ENCODE measurements at regions not wholly inside any gene's neighbourhood (a gene's known extent, or its start where the extent isn't known, plus 50 kb on each side); places are given as distances from the start of the nearest gene placed in this dataset.

DNA sequence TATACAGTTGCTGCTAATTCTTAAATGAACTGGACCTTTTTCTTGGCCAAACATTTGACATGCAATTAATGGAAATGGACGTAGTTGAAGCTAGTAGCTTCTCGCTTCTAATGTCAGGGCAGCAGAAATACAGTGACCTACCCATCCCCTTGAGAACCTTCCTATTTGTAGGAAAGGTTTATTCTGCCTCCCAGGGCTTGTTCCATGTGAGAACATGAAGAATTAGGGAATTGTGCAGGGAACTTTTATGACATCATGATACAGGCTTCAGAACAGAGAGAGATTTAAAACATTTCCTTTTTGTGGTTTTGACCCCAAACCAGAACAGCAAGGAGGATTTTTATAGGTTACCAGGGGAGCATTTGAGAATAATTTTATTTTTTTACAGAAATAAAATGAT is 406.6 kb upstream of the PPP2R3A start:
- H3K4me3 ChIP-seq (ENCODE audit: low read depth, low read length), result no peak overlapping the region
- no peak for DNase-seq (ENCODE audit: low read depth)
- TF ChIP-seq, protein P1, sequence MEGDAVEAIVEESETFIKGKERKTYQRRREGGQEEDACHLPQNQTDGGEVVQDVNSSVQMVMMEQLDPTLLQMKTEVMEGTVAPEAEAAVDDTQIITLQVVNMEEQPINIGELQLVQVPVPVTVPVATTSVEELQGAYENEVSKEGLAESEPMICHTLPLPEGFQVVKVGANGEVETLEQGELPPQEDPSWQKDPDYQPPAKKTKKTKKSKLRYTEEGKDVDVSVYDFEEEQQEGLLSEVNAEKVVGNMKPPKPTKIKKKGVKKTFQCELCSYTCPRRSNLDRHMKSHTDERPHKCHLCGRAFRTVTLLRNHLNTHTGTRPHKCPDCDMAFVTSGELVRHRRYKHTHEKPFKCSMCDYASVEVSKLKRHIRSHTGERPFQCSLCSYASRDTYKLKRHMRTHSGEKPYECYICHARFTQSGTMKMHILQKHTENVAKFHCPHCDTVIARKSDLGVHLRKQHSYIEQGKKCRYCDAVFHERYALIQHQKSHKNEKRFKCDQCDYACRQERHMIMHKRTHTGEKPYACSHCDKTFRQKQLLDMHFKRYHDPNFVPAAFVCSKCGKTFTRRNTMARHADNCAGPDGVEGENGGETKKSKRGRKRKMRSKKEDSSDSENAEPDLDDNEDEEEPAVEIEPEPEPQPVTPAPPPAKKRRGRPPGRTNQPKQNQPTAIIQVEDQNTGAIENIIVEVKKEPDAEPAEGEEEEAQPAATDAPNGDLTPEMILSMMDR (IDR thresholded peaks at IDR 0.05; ENCODE audit: low read depth, low read length, missing control alignments), result no peak

DNA sequence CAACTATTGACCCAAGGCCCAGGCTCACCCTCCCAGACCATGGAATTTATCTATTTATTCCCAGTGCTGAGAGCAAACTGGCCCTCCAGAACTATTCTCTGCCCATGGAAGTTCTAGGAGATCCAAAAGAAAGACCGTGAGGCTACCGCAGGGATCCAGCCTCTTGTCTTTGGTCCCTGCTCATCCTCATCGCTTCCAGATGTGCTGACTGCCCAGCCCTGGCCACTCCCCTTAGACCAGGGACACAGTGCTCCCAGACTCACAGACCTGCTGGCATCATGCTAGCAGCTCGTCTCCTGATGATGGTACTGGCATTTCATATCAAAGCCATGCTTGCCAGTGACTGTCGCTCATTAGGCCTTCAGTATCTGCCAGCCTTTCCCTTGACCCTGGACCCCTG is 405.7 kb upstream of the PPP2R3A start:
- no peak for DNase-seq (ENCODE audit: low read depth)
- TF ChIP-seq, protein P1 (IDR thresholded peaks at IDR 0.05; ENCODE audit: low read depth, low read length, missing control alignments), result no peak
- no peak overlapping the region for H3K4me3 ChIP-seq (ENCODE audit: low read depth, low read length)

DNA sequence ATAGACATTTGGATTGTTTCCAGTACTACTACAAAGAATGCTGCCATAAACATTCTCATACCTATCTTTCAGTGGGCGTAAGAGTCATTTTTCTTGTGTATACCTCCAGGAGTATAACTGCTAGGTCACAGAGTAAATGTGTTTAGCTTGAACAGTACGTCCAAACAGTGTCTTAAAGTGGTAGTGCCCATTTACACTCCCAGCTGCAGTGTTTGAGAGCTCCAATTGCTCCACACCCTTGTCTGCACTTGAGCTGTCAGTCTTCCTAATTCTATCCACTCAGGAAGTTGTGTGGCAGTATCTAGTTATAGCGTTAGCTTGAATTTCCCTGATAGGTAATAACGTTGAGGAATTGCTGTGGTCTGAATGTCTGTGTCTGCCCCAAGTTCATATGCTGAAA is 404.7 kb upstream of the PPP2R3A start:
- H3K4me3 ChIP-seq (ENCODE audit: low read depth, low read length), result no peak overlapping the region
- no peak for DNase-seq (ENCODE audit: low read depth)
- TF ChIP-seq, protein P1 (IDR thresholded peaks at IDR 0.05; ENCODE audit: low read depth, low read length, missing control alignments), result no peak

DNA sequence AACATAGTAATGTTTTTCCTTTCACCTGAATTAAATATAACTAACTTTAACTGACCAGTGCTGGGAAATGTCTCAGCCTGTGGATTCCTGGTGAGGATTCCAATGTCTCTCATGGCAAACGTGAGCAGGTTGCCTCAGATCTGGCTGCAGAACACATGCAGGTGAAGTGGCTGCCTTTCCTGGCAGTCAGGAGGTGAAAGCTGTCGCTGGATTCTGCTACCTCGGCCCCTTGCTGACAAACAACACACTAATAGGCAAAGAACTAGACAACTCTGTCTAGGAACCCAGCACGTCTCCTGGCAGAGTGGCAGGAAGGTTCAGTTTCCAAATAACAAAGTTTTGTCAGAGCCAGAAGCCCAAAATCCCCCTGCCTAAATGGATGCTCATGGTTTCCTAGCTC is 400.8 kb upstream of the PPP2R3A start:
- DNase-seq (ENCODE audit: low read depth), result no peak
- no peak overlapping the region for H3K4me3 ChIP-seq (ENCODE audit: low read depth, low read length)
- TF ChIP-seq, protein P1 (IDR thresholded peaks at IDR 0.05; ENCODE audit: low read depth, low read length, missing control alignments), result no peak

DNA sequence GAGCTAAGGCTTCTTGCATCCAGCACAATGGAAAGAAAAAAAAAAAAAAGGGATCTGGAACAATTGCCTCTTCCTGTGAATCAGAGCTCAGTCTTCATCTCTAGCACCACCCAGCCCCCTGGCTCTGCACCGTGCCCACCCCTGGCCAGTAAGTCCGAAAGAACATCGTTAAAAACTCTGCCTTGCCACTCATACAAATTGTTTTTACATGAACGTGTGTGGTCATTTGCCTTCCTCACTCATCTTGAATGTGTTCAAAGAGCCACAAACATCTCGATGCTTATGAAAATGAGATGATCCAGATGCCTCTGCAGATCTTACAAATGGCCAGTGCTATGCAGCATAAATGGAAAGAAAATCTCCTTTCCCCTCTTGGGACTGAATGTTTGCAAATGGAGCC is 400.0 kb upstream of the PPP2R3A start:
- H3K4me3 ChIP-seq (ENCODE audit: low read depth, low read length), result no peak overlapping the region
- no peak for DNase-seq (ENCODE audit: low read depth)
- TF ChIP-seq, protein P1 (IDR thresholded peaks at IDR 0.05; ENCODE audit: low read depth, low read length, missing control alignments), result no peak

DNA sequence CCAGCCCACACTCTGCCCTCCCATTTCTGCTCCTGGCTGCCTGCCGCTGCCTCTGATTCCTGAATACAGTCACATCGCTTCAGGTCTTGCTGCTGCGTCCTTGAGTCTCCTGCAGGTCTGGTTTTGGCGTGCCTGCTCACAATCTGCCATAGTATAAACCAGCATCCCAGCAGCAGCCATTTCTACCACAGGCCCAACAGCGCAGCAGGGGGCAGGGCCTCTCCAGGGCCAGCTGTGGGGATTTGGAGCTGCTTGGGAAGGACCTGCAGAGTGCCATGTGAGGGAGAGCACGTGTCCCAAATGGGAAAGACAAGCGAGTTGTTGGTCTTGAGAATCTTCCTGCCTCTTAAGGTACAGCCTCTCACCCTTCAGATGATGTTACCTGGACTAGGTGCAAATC is 398.3 kb upstream of the PPP2R3A start:
- TF ChIP-seq, protein P1 (IDR thresholded peaks at IDR 0.05; ENCODE audit: low read depth, low read length, missing control alignments), result no peak
- no peak overlapping the region for H3K4me3 ChIP-seq (ENCODE audit: low read depth, low read length)
- no peak for DNase-seq (ENCODE audit: low read depth)

DNA sequence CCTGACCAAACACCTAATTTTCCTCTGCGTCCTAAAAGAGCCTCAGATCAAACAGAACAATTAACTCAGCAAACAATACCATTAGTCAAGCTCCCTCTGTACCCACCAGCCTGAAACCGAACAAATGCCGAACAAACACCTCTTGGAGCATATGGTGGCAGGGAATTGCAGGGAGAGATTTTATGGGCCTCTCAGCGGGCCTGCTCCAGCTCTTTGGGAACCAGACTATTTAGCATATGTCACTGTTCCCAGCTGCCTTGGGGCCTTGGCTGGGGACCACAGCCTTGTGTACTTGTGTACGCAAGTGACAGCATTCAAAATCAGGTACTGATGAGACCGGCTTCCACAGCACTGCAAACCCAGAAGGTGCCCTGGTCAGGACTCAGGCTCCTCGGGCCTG is 388.8 kb upstream of the PPP2R3A start:
- H3K4me3 ChIP-seq (ENCODE audit: low read depth, low read length), result no peak overlapping the region
- TF ChIP-seq, protein P1 (IDR thresholded peaks at IDR 0.05; ENCODE audit: low read depth, low read length, missing control alignments), result no peak
- DNase-seq (ENCODE audit: low read depth), result no peak
